GM12874 (cell line): ENCODE measurements at regions not wholly inside any gene's neighbourhood (a gene's known extent, or its start where the extent isn't known, plus 50 kb on each side); places are given as distances from the start of the nearest gene placed in this dataset.

Experiments used
- TF ChIP-seq, protein P1 (sequence below): IDR thresholded peaks from 2 replicates; pipeline ENCODE4 v1.5.1; 2011; ENCODE audit warnings: low read depth, mild to moderate bottlenecking, control low read depth, low read length, moderate library complexity; ENCODE audit not compliant: insufficient read depth

DNA sequence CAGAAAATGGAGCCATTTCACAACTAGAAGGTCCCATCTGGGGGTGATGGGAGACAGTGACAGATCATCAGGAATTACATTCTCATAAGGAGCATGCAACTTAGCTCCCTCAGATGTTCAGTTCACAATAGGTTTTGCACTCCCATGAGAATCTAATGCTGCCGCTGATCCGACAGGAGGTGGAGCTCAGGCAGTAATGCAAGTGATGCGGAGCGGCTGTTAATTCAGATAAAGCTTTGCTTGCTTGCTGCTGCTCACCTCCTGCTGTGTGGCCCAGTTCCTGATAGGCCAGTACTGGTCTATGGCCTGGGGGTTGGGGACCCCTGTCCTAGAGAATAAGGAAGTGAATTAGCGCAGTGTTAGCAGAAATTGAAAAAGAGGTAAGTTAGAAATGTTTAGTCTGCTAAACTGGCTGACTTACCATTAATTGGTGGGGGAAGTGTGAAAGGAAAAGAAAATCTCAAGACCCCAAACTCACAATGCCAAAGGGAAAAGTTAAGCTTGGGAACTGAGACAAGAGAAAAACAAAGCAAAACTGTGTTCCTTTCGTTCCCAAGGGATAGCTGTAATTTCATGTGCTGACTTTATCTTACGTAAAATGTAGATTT lies 76.4 kb downstream of the LYZL2 start:
- TF ChIP-seq, protein P1, sequence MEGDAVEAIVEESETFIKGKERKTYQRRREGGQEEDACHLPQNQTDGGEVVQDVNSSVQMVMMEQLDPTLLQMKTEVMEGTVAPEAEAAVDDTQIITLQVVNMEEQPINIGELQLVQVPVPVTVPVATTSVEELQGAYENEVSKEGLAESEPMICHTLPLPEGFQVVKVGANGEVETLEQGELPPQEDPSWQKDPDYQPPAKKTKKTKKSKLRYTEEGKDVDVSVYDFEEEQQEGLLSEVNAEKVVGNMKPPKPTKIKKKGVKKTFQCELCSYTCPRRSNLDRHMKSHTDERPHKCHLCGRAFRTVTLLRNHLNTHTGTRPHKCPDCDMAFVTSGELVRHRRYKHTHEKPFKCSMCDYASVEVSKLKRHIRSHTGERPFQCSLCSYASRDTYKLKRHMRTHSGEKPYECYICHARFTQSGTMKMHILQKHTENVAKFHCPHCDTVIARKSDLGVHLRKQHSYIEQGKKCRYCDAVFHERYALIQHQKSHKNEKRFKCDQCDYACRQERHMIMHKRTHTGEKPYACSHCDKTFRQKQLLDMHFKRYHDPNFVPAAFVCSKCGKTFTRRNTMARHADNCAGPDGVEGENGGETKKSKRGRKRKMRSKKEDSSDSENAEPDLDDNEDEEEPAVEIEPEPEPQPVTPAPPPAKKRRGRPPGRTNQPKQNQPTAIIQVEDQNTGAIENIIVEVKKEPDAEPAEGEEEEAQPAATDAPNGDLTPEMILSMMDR, result no peak

DNA sequence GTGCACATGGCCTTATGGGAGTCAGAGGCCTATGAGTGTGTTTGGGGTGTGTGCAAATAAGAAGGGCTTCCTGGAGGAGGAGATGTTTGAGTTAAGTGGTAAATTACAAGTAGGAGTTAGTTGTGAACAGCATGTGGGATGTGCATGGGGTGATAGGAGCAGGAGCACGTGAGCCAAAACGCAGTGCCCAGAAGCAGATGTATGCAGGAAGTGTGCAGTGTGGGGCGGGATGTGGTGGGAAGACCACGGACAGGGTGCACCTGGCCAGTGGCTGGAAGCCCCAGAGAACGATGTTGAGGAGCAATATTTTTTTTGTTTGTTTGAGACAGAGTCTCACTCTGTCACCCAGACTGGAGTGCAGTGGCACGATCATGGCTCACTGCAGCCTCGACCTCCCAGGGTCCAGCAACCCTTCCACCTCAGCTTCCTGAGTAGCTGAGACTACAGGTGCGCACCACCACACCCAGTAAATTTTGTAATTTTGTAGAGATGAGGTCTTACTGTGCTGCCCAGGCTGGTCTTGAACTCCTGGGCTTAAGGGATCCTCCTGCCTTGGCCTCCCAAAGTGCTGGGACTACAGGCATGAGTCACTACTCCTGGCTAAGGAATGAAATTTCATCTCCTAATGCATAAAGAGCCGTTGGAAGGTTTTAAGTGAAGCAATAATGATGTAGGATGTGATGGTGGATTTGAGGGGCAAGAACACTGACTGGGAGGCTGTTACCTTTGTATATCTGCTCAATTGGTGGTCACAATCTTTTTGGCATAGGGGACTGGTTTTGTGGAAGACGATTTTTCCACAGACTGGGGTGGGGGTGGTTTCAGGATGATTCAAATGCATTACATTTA lies 78.4 kb downstream of the LYZL2 start:
- TF ChIP-seq, protein P1, result no peak

- TF ChIP-seq, protein P1, result no peak
Observed at GRCh38 chr10:30546511-30546910, 83.0 kb downstream of the LYZL2 start.

- TF ChIP-seq, protein P1, result no peak
Observed at GRCh38 chr10:30542895-30543288, 86.7 kb downstream of the LYZL2 start.

- TF ChIP-seq, protein P1, result no peak
Observed at GRCh38 chr10:30542001-30542894, 87.3 kb downstream of the LYZL2 start.

DNA sequence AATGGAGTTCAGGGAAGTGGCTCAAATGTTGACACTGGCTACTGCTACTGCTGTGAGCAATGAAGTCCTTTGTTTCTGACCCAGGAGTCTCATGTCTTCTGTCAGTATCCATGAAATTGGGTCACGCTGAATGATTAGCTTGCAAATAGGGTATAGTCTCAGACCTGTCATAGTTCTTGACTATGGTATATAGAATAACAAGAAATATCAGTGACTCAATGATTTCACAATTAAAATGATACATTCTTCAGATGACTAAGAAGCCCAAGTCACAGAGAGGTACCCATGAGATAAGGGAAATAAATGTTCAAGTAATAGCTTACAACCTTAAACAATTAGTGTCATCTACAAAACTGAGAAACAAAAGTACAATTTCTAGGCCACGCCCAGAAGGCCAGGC lies 89.3 kb downstream of the LYZL2 start:
- TF ChIP-seq, protein P1, result no peak

- TF ChIP-seq, protein P1, result no peak
Observed at GRCh38 chr10:30538086-30538485, 91.5 kb downstream of the LYZL2 start.
